ENCODE measurements at regions not wholly inside any gene's neighbourhood (a gene's known extent, or its start where the extent isn't known, plus 50 kb on each side); places are given as distances from the start of the nearest gene placed in this dataset.
A peak's percentile ranks its signal among the peaks of the same experiment; 100 is the strongest.

- peak overlapping the region; percentile 69 for H3K27ac ChIP-seq
- TF ChIP-seq ZFX (IDR thresholded peaks at IDR 0.05; ENCODE audit: borderline replicate concordance) (no peak), CTCF (IDR thresholded peaks at IDR 0.05) (no peak)
These were observed 147.1 kb upstream of the MAP1B start for GRCh38 chr5:71960195-71960594.

GRCh38 chr5:71961786-71962185 lies 145.5 kb upstream of the MAP1B start:
- no peak for TF ChIP-seq CTCF (IDR thresholded peaks at IDR 0.05)
- no peak for TF ChIP-seq ZFX (IDR thresholded peaks at IDR 0.05; ENCODE audit: borderline replicate concordance)
- H3K27ac ChIP-seq = peak overlapping the region; percentile 69

GRCh38 chr5:71969460-71969859 lies 137.8 kb upstream of the MAP1B start:
- H3K27ac ChIP-seq = no peak overlapping the region
- TF ChIP-seq ZFX (IDR thresholded peaks at IDR 0.05; ENCODE audit: borderline replicate concordance) (no peak), CTCF (IDR thresholded peaks at IDR 0.05) (no peak)

- H3K27ac ChIP-seq = no peak overlapping the region
- TF ChIP-seq ZFX (IDR thresholded peaks at IDR 0.05; ENCODE audit: borderline replicate concordance) (no peak), CTCF (IDR thresholded peaks at IDR 0.05) (no peak)
These were observed 135.4 kb upstream of the MAP1B start for GRCh38 chr5:71971862-71972261.

- H3K27ac ChIP-seq = no peak overlapping the region
- TF ChIP-seq CTCF (IDR thresholded peaks at IDR 0.05) = no peak
- TF ChIP-seq ZFX (IDR thresholded peaks at IDR 0.05; ENCODE audit: borderline replicate concordance) = no peak
These were observed 134.3 kb upstream of the MAP1B start for GRCh38 chr5:71972777-71973473.

- TF ChIP-seq CTCF (IDR thresholded peaks at IDR 0.05) = no peak
- no peak for TF ChIP-seq ZFX (IDR thresholded peaks at IDR 0.05; ENCODE audit: borderline replicate concordance)
- no peak overlapping the region for H3K27ac ChIP-seq
These were observed 133.7 kb upstream of the MAP1B start for GRCh38 chr5:71973563-71973962.

GRCh38 chr5:71974165-71974564 lies 133.1 kb upstream of the MAP1B start:
- H3K27ac ChIP-seq = no peak overlapping the region

More at GRCh38 chr5:71974165-71974564, 133.1 kb upstream of the MAP1B start:
- no peak for TF ChIP-seq CTCF (IDR thresholded peaks at IDR 0.05)
- TF ChIP-seq ZFX (IDR thresholded peaks at IDR 0.05; ENCODE audit: borderline replicate concordance) = no peak

Data from 22Rv1 (cell line).